A673 (cell line): ENCODE measurements at regions not wholly inside any gene's neighbourhood (a gene's known extent, or its start where the extent isn't known, plus 50 kb on each side); places are given as distances from the start of the nearest gene placed in this dataset.

Source experiments
- BruUV-seq: library from RNA; stranded (reverse); fragments of 400-500 nt; replicated peaks from 2 replicates; lab custom pipeline; 2021; lab: Mats Ljungman, UMichigan
- CTCF ChIA-PET: fragments of 300-600 bp; sonication (Branson Sonifier 250); formaldehyde crosslinking; loops from one replicate; lab custom pipeline; 2022; ENCODE audit warnings: antibody characterized with exemption; lab: Charles Lee
- POLR2A ChIA-PET: fragments of 300-600 bp; sonication (Branson Sonifier 250); formaldehyde crosslinking; loops from one replicate; lab custom pipeline; 2022; ENCODE audit warnings: antibody characterized with exemption; ENCODE audit not compliant: low non-redundant PET; lab: Charles Lee
- DNase-seq: peaks from one replicate; pipeline ENCODE4 v3.0.0-alpha.2; 2015; ENCODE audit warnings: low spot score
- H3K27ac ChIP-seq: fragments of 200-600 bp; sonication (generic); 2 replicates; pipeline ENCODE4 v1.5.1; 2016; ENCODE audit warnings: mixed run types, low read depth, mild to moderate bottlenecking, mixed read lengths, antibody characterized with exemption, low read length; ENCODE audit not compliant: poor library complexity, severe bottlenecking
- H3K27me3 ChIP-seq: fragments of 200-600 bp; sonication (generic); replicated peaks from 2 replicates; pipeline ENCODE4 v1.6.1; 2017; ENCODE audit warnings: mixed run types, low read depth, mild to moderate bottlenecking, mixed read lengths, antibody characterized with exemption, low read length; ENCODE audit not compliant: insufficient read depth, poor library complexity
- H3K36me3 ChIP-seq: fragments of 200-600 bp; sonication (generic); 2 replicates; pipeline ENCODE4 v1.6.1; 2016; ENCODE audit warnings: mixed run types, mild to moderate bottlenecking, mixed read lengths, antibody characterized with exemption, low read length; ENCODE audit not compliant: insufficient read depth, poor library complexity, severe bottlenecking
- H3K4me1 ChIP-seq: fragments of 200-600 bp; sonication (generic); 2 replicates; pipeline ENCODE4 v1.6.1; 2017; ENCODE audit warnings: mixed run types, mild to moderate bottlenecking, mixed read lengths, antibody characterized with exemption, low read length; ENCODE audit not compliant: insufficient read depth, poor library complexity, severe bottlenecking
- H3K4me3 ChIP-seq: fragments of 200-600 bp; sonication (generic); 2 replicates; pipeline ENCODE4 v1.5.1; 2016; ENCODE audit warnings: low read depth, mixed run types, mild to moderate bottlenecking, mixed read lengths, low read length; ENCODE audit not compliant: poor library complexity, severe bottlenecking
- H3K9me3 ChIP-seq: fragments of 200-600 bp; sonication (generic); 2 replicates; pipeline ENCODE4 v1.6.1; 2016; ENCODE audit warnings: mixed run types, low read depth, mild to moderate bottlenecking, mixed read lengths, antibody characterized with exemption, low read length; ENCODE audit not compliant: poor library complexity, severe bottlenecking
- EZH2 ChIP-seq: fragments of 200-600 bp; sonication (generic); IDR thresholded peaks from 2 replicates; pipeline ENCODE4 v1.6.1; 2017; ENCODE audit warnings: borderline replicate concordance, low read depth, mild to moderate bottlenecking, mixed read lengths, antibody characterized with exemption, low read length; ENCODE audit not compliant: poor library complexity, severe bottlenecking
- intact Hi-C: fragments of 100-400 bp; cut with micrococcal nuclease; formaldehyde crosslinking; loops from one replicate; pipeline ENCODE4 v1.10.0; 2022; ENCODE audit not compliant: unreplicated experiment
- TF ChIP-seq, protein P1 (sequence below): fragments of 300-800, 200-600 bp; sonication (generic); conservative IDR thresholded peaks from 2 replicates; pipeline ENCODE4 v1.5.1; 2017; ENCODE audit warnings: low read depth, mild to moderate bottlenecking, antibody characterized with exemption, low read length, moderate library complexity, mixed read lengths

DNA sequence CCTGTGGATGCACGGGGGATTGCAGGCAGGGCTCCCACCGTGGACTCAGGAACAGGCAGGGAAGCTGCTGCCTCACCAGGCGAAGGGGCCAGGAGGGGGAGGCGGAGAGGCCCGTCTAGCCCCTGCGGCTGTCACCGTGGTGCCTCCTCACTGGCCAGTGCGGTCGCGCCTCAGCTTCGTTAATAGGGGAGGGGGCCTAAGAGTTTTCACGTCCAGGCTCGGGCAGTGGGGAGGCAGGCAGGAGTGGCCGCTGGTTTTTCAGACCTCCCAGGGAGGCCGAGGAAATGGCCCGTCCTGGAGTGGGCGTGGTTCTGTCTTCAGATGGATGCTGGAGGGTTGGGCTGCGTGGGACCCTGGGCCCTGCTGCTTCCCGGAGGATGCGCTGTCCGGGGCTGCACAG lies 91.1 kb upstream of the B3GAT1 start:
- Histone ChIP-seq H3K36me3 (no peaks in the 10 kb centered on the region), H3K4me3 (no peak overlapping the region), H3K27ac (no peak overlapping the region), H3K27me3 (no peaks in the 10 kb centered on the region), H3K9me3 (no peaks in the 10 kb centered on the region), H3K4me1 (no peaks in the 10 kb centered on the region)
- POLR2A ChIA-PET, result no interaction called here
- no TSS peak for BruUV-seq
- TF ChIP-seq, protein P1, sequence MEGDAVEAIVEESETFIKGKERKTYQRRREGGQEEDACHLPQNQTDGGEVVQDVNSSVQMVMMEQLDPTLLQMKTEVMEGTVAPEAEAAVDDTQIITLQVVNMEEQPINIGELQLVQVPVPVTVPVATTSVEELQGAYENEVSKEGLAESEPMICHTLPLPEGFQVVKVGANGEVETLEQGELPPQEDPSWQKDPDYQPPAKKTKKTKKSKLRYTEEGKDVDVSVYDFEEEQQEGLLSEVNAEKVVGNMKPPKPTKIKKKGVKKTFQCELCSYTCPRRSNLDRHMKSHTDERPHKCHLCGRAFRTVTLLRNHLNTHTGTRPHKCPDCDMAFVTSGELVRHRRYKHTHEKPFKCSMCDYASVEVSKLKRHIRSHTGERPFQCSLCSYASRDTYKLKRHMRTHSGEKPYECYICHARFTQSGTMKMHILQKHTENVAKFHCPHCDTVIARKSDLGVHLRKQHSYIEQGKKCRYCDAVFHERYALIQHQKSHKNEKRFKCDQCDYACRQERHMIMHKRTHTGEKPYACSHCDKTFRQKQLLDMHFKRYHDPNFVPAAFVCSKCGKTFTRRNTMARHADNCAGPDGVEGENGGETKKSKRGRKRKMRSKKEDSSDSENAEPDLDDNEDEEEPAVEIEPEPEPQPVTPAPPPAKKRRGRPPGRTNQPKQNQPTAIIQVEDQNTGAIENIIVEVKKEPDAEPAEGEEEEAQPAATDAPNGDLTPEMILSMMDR, result no peak
- TF ChIP-seq EZH2, result no peak
- intact Hi-C loops, result no loop called here
- DNase-seq, result no peak
- CTCF ChIA-PET, result no interaction called here

DNA sequence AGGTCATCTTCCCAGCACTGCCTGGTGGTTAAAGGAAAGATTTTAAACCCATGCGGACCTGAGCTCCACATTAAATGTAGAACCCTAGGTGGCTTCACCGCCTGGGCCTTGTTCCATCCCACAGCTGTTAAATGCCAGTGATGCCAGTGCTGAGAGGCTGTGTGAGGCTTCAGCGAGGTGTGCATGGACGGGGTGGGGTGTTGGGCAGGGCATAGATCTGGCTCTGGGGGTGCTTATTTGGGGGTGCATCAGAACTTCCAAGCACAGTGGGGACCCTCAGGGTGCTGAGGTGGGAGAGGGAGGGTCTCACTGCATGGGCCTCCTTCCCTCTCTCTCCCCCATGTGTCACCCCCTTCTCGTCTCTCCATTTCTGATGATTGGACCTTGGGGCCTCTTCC lies 90.1 kb upstream of the B3GAT1 start:
- no peak for DNase-seq
- ChIA-PET CTCF (no interaction called here), POLR2A (no interaction called here)
- Histone ChIP-seq H3K4me3 (no peak overlapping the region), H3K36me3 (no peaks in the 10 kb centered on the region), H3K4me1 (no peaks in the 10 kb centered on the region), H3K27ac (no peak overlapping the region), H3K27me3 (no peaks in the 10 kb centered on the region), H3K9me3 (no peaks in the 10 kb centered on the region)
- no TSS peak for BruUV-seq
- no peak for TF ChIP-seq EZH2
- TF ChIP-seq, protein P1, result no peak
- intact Hi-C loops, result no loop called here

GRCh38 chr11:134501406-134502152 lies 89.5 kb upstream of the B3GAT1 start:
- no peaks in the 10 kb centered on the region for H3K36me3 ChIP-seq
- H3K27ac ChIP-seq, result no peak overlapping the region
- H3K9me3 ChIP-seq, result no peaks in the 10 kb centered on the region
- DNase-seq, result no peak
- TF ChIP-seq, protein P1, result no peak
- no peaks in the 10 kb centered on the region for H3K27me3 ChIP-seq
- no TSS peak for BruUV-seq
- ChIA-PET CTCF (no interaction called here), POLR2A (no interaction called here)
- intact Hi-C loops, result no loop called here
- H3K4me1 ChIP-seq, result no peaks in the 10 kb centered on the region
- H3K4me3 ChIP-seq, result no peak overlapping the region
